ENCODE measurements at regions not wholly inside any gene's neighbourhood (a gene's known extent, or its start where the extent isn't known, plus 50 kb on each side); places are given as distances from the start of the nearest gene placed in this dataset.
A peak's percentile ranks its signal among the peaks of the same experiment; 100 is the strongest.

DNA sequence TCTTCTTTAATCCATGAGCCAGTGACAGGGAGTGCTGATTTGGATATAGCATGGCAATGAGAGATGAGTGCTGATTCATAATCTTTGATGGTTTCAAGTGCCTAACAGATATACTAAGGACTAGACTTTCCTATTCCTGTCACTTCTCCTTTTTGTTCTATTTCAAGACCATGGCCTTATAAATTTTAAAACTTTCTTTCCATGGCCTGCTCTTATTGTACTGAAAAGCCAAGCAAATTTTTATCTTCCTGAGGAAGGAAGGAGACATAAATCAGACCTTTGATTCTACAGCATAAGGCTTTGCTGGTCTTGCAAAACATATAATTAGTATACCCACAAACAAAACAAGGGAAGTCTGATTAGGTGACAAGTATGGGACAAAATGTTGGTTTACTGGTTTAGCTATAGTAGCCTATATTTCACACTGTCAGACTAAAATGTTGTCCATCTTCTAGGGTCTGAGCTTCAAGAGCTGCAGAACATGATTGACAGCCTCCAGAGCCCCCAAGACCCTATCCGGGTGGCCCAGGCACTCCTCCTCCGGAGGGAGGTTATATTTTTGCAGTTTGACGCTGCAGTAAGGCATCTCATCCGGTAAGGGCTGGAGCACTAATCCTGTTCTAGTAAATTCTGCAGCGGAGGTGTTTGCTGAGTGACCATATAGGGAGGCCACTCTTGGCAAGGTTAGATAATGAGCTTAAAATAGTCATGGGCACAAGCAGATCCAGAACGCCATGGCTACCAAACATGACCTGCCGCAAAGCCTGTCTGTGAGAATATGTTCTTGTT, 82.3 kb downstream of the CD164 start:
- Histone ChIP-seq H3K4me3 (ENCODE audit: low read length in 3 of 3) (no peak overlapping the region), H3K4me1 (ENCODE audit: control insufficient read depth in 2 of 3, insufficient read depth in 2 of 3, low read depth in 1 of 3, low read length in 3 of 3) (peaks cover 0 to 17% (median 10%) of the 10 kb centered on the region in 3 donors), H3K36me3 (ENCODE audit: control insufficient read depth in 2 of 3, insufficient read depth in 3 of 3, low read length in 3 of 3) (no peaks in the 10 kb centered on the region), H3K27me3 (ENCODE audit: control insufficient read depth, insufficient read depth, low read length) (no peaks in the 10 kb centered on the region), H3K9ac (ENCODE audit: low read length in 3 of 3) (no peak overlapping the region), H3K27ac (ENCODE audit: low read depth in 2 of 2, low read length in 2 of 2) (peak overlapping the region in 1 of 2 donors; percentile 24), H3K9me3 (ENCODE audit: control insufficient read depth in 2 of 3, insufficient read depth in 1 of 3, low read length in 3 of 3) (no peaks in the 10 kb centered on the region)
- no peak for TF ChIP-seq CTCF (IDR thresholded peaks at IDR 0.05; ENCODE audit: borderline replicate concordance, extremely low read depth, insufficient read depth)
- FAIRE-seq (no peak), DNase-seq (peak in 1 of 5 donors; percentile 54)
- intact Hi-C loops (cut with DNase I): no loop called here

DNA sequence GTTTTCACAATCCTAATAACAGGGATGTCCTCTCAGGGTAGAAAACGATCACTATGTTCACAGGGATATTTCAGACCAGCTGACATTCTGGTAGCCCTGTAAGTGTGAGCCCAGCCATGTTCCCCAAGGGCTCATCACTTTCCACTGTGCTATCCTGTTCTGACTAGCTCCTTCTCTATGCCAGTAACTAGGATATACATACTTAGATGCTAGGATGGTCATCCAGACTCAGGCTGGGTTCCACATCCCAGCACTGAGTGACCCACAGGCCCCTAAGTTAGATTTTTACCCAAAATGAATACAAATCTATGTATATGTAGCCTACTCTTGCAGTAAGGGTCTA, 83.0 kb downstream of the CD164 start:
- Histone ChIP-seq H3K27me3 (ENCODE audit: control insufficient read depth, insufficient read depth, low read length) (no peaks in the 10 kb centered on the region), H3K4me1 (ENCODE audit: control insufficient read depth in 2 of 3, insufficient read depth in 2 of 3, low read depth in 1 of 3, low read length in 3 of 3) (peaks cover 0 to 10% (median 3%) of the 10 kb centered on the region in 3 donors), H3K9ac (ENCODE audit: low read length in 3 of 3) (no peak overlapping the region), H3K9me3 (ENCODE audit: control insufficient read depth in 2 of 3, insufficient read depth in 1 of 3, low read length in 3 of 3) (no peaks in the 10 kb centered on the region), H3K4me3 (ENCODE audit: low read length in 3 of 3) (no peak overlapping the region), H3K36me3 (ENCODE audit: control insufficient read depth in 2 of 3, insufficient read depth in 3 of 3, low read length in 3 of 3) (no peaks in the 10 kb centered on the region), H3K27ac (ENCODE audit: low read depth in 2 of 2, low read length in 2 of 2) (no peak overlapping the region)
- no peak for DNase-seq
- no peak for FAIRE-seq
- intact Hi-C loops (cut with DNase I): no loop called here
- TF ChIP-seq CTCF (IDR thresholded peaks at IDR 0.05; ENCODE audit: borderline replicate concordance, extremely low read depth, insufficient read depth): no peak

DNA sequence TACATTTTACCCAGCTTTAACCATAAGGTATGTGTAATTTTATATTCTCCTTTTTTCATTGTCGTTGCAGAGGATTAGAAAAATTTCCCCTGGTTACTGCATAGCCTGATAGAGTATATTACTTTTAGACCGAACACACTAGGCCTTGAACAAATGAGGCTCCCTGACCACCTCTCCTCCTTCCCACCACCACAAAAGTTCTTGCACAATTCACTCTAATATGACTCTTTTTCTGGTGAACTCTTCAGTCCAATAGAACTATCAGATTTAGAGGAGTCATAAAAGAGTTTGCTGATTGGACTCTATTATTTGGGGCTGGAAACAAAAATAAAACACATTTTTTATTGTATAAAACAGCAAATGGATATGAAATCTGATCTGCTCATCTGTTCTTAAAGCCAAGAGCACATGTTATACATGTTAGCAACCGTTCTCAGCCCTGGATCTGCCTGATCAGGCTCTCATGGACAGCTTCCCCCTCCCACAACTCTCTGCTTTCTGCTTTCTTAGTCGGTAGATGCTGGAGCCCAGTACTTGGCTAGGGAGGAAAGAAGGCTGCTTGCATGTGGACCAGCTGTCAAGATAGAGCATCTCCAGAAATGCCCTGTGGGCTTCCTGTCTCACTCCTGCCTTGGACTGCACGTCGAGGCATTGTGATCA, 83.5 kb downstream of the CD164 start:
- Histone ChIP-seq H3K27ac (ENCODE audit: low read depth in 2 of 2, low read length in 2 of 2) (no peak overlapping the region), H3K4me1 (ENCODE audit: control insufficient read depth in 2 of 3, insufficient read depth in 2 of 3, low read depth in 1 of 3, low read length in 3 of 3) (peaks cover 0 to 9% (median 5%) of the 10 kb centered on the region in 3 donors), H3K9ac (ENCODE audit: low read length in 3 of 3) (no peak overlapping the region), H3K36me3 (ENCODE audit: control insufficient read depth in 2 of 3, insufficient read depth in 3 of 3, low read length in 3 of 3) (no peaks in the 10 kb centered on the region), H3K4me3 (ENCODE audit: low read length in 3 of 3) (no peak overlapping the region), H3K9me3 (ENCODE audit: control insufficient read depth in 2 of 3, insufficient read depth in 1 of 3, low read length in 3 of 3) (no peaks in the 10 kb centered on the region), H3K27me3 (ENCODE audit: control insufficient read depth, insufficient read depth, low read length) (no peaks in the 10 kb centered on the region)
- TF ChIP-seq CTCF (IDR thresholded peaks at IDR 0.05; ENCODE audit: borderline replicate concordance, extremely low read depth, insufficient read depth): no peak
- intact Hi-C loops (cut with DNase I): no loop called here
- no peak for DNase-seq
- FAIRE-seq: no peak

Data from kidney (tissue), 13 donors.